GDM1 (cell line): ENCODE measurements at regions not wholly inside any gene's neighbourhood (a gene's known extent, or its start where the extent isn't known, plus 50 kb on each side); places are given as distances from the start of the nearest gene placed in this dataset.

Source experiments
- DNase-seq: peaks from one replicate; lab custom pipeline; 2025; lab: John Stamatoyannopoulos, UW

- DNase-seq: no peak
These were observed 85.6 kb downstream of the SNAPC1 start for GRCh38 chr14:61847861-61848260.

- no peak for DNase-seq
These were observed 92.7 kb downstream of the SNAPC1 start for GRCh38 chr14:61854898-61855297.

- DNase-seq: peak; percentile 4
These were observed 98.2 kb downstream of the SNAPC1 start for GRCh38 chr14:61860294-61860918.

- DNase-seq: no peak
These were observed 99.2 kb downstream of the SNAPC1 start for GRCh38 chr14:61861320-61861865.

- no peak for DNase-seq
These were observed 102.2 kb downstream of the SNAPC1 start for GRCh38 chr14:61864329-61864898.

- peak; percentile 14 for DNase-seq
These were observed 105.0 kb downstream of the SNAPC1 start for GRCh38 chr14:61866932-61867920.

GRCh38 chr14:61868846-61869245 is 106.6 kb downstream of the SNAPC1 start:
- no peak for DNase-seq

- no peak for DNase-seq
These were observed 107.9 kb downstream of the SNAPC1 start for GRCh38 chr14:61870163-61870562.

GRCh38 chr14:61872452-61872851 is 110.2 kb downstream of the SNAPC1 start:
- DNase-seq: no peak

- DNase-seq: no peak
These were observed 113.3 kb downstream of the SNAPC1 start for GRCh38 chr14:61875483-61875882.

GRCh38 chr14:61876362-61877034 is 114.3 kb downstream of the SNAPC1 start:
- no peak for DNase-seq

- DNase-seq: no peak
These were observed 114.8 kb downstream of the SNAPC1 start for GRCh38 chr14:61877035-61877390.

GRCh38 chr14:61877768-61878167 is 115.5 kb downstream of the SNAPC1 start:
- DNase-seq: no peak

GRCh38 chr14:61878931-61879330 is 116.7 kb downstream of the SNAPC1 start:
- no peak for DNase-seq

- no peak for DNase-seq
These were observed 118.8 kb downstream of the SNAPC1 start for GRCh38 chr14:61881046-61881445.

- no peak for DNase-seq
These were observed 122.5 kb downstream of the SNAPC1 start for GRCh38 chr14:61884711-61885110.

GRCh38 chr14:61885203-61885961 is 123.2 kb downstream of the SNAPC1 start:
- DNase-seq: no peak

- no peak for DNase-seq
These were observed 125.4 kb downstream of the SNAPC1 start for GRCh38 chr14:61887628-61888027.

- no peak for DNase-seq
These were observed 127.7 kb downstream of the SNAPC1 start for GRCh38 chr14:61889914-61890351.

- no peak for DNase-seq
These were observed 128.9 kb downstream of the SNAPC1 start for GRCh38 chr14:61891170-61891569.

GRCh38 chr14:61891810-61892209 is 129.6 kb downstream of the SNAPC1 start:
- DNase-seq: no peak
